IMR-90 (cell line): ENCODE measurements at regions not wholly inside any gene's neighbourhood (a gene's known extent, or its start where the extent isn't known, plus 50 kb on each side); places are given as distances from the start of the nearest gene placed in this dataset.

Experiments used
- ATAC-seq: fragments of 200-7000 bp; cut with Tn5 transposase; 2 replicates; pipeline ENCODE4 v1.9.1; 2020; ENCODE audit warnings: low read depth, mild to moderate bottlenecking, moderate library complexity
- BruUV-seq: library from RNA; stranded (reverse); fragments of 400-500 nt; replicated peaks from 2 replicates; lab custom pipeline; 2021; lab: Mats Ljungman, UMichigan
- CTCF ChIA-PET: fragments of 300-600 bp; formaldehyde crosslinking; extraction: SDS; loops from one replicate; lab custom pipeline; 2021; ENCODE audit warnings: antibody characterized with exemption; lab: Yijun Ruan, JAX
- POLR2A ChIA-PET: fragments of 300-600 bp; sonication (Branson Sonifier 250); formaldehyde crosslinking; loops from one replicate; lab custom pipeline; 2022; ENCODE audit warnings: antibody characterized with exemption; ENCODE audit not compliant: unreplicated experiment; lab: Charles Lee
- DNase-seq: peaks from one replicate; pipeline ENCODE4 v3.0.0; 2013
- H2AFZ ChIP-seq: replicated peaks from 2 replicates; pipeline ENCODE3; 2013; ENCODE audit warnings: low read length, mild to moderate bottlenecking; ENCODE audit not compliant: poor library complexity
- H2AK5ac ChIP-seq: 2 replicates; pipeline ENCODE4 v1.6.1; 2013; ENCODE audit warnings: low read depth, low read length, inconsistent platforms
- H2AK9ac ChIP-seq: replicated peaks from 2 replicates; pipeline ENCODE3; 2013; ENCODE audit warnings: mild to moderate bottlenecking, low read depth, low read length, moderate library complexity; ENCODE audit not compliant: poor library complexity
- H2BK120ac ChIP-seq: 2 replicates; pipeline ENCODE4 v1.6.1; 2013; ENCODE audit warnings: low read depth, low read length, inconsistent platforms
- H2BK15ac ChIP-seq: 3 replicates; pipeline ENCODE4 v1.6.1; 2013; ENCODE audit warnings: low read depth, low read length, inconsistent platforms
- H2BK20ac ChIP-seq: 2 replicates; pipeline ENCODE4 v1.6.1; 2013; ENCODE audit warnings: low read depth, mild to moderate bottlenecking, inconsistent platforms, low read length, moderate library complexity
- H2BK5ac ChIP-seq: 2 replicates; pipeline ENCODE4 v1.6.1; 2013; ENCODE audit warnings: mild to moderate bottlenecking, low read depth, low read length, inconsistent platforms; ENCODE audit not compliant: poor library complexity, severe bottlenecking
- H3K14ac ChIP-seq: replicated peaks from 2 replicates; pipeline ENCODE4 v1.6.1; 2013; ENCODE audit warnings: low read depth, low read length, inconsistent platforms
- H3K18ac ChIP-seq: 2 replicates; pipeline ENCODE4 v1.6.1; 2013; ENCODE audit warnings: low read depth, low read length, control low read depth
- H3K23ac ChIP-seq: 2 replicates; pipeline ENCODE4 v1.6.1; 2013; ENCODE audit warnings: low read depth, low read length, inconsistent platforms
- H3K27ac ChIP-seq: 2 replicates; pipeline ENCODE4 v1.5.1; 2013; ENCODE audit warnings: mild to moderate bottlenecking, control low read depth, low read length; ENCODE audit not compliant: insufficient read depth
- H3K27me3 ChIP-seq: 2 replicates; pipeline ENCODE4 v1.6.1; 2013; ENCODE audit warnings: low read length; ENCODE audit not compliant: control insufficient read depth, insufficient read depth
- H3K36me3 ChIP-seq: 2 replicates; pipeline ENCODE4 v1.6.1; 2013; ENCODE audit warnings: low read length, mixed read lengths; ENCODE audit not compliant: control insufficient read depth, insufficient read depth
- H3K4ac ChIP-seq: 2 replicates; pipeline ENCODE4 v1.6.1; 2013; ENCODE audit warnings: low read depth, low read length, inconsistent platforms
- H3K4me1 ChIP-seq: 2 replicates; pipeline ENCODE4 v1.6.1; 2013; ENCODE audit warnings: low read length, mixed read lengths; ENCODE audit not compliant: control insufficient read depth, insufficient read depth
- H3K4me2 ChIP-seq: 2 replicates; pipeline ENCODE4 v1.6.1; 2013; ENCODE audit warnings: low read depth, mild to moderate bottlenecking, control low read depth, low read length, moderate library complexity
- H3K4me3 ChIP-seq: 2 replicates; pipeline ENCODE4 v1.5.1; 2013; ENCODE audit warnings: low read depth, mild to moderate bottlenecking, control low read depth, low read length, moderate library complexity; ENCODE audit not compliant: insufficient read depth
- H3K56ac ChIP-seq: 2 replicates; pipeline ENCODE4 v1.6.1; 2013; ENCODE audit warnings: low read length, inconsistent platforms; ENCODE audit not compliant: insufficient read depth; ENCODE audit errors: extremely low read depth
- H3K79me1 ChIP-seq, 2 experiments: 2 replicates each; pipeline ENCODE4 v1.6.1; 2013; ENCODE audit warnings: low read length in 2 of 2, inconsistent platforms in 1 of 2, low read depth in 1 of 2
- H3K9ac ChIP-seq: 2 replicates; pipeline ENCODE4 v1.6.1; 2013; ENCODE audit warnings: low read depth, low read length, control low read depth
- H3K9me1 ChIP-seq: 2 replicates; pipeline ENCODE4 v1.6.1; 2013; ENCODE audit warnings: low read length, inconsistent platforms; ENCODE audit not compliant: insufficient read depth
- H3K9me3 ChIP-seq: 2 replicates; pipeline ENCODE4 v1.6.1; 2013; ENCODE audit warnings: low read length; ENCODE audit not compliant: control insufficient read depth, insufficient read depth
- H4K20me1 ChIP-seq: 2 replicates; pipeline ENCODE4 v1.6.1; 2013; ENCODE audit warnings: low read length, inconsistent platforms; ENCODE audit not compliant: insufficient read depth
- H4K5ac ChIP-seq: 2 replicates; pipeline ENCODE4 v1.6.1; 2013; ENCODE audit warnings: mild to moderate bottlenecking, low read depth, low read length, control low read depth
- H4K8ac ChIP-seq, 2 experiments: 2 replicates each; pipeline ENCODE4 v1.6.1; 2013; ENCODE audit warnings: low read depth in 2 of 2, low read length in 2 of 2, control low read depth in 1 of 2, inconsistent platforms in 1 of 2
- H4K91ac ChIP-seq: 2 replicates; pipeline ENCODE4 v1.6.1; 2013; ENCODE audit warnings: low read depth, low read length, inconsistent platforms; ENCODE audit not compliant: insufficient read depth
- CEBPB ChIP-seq: IDR thresholded peaks from 2 replicates; pipeline ENCODE4 v1.6.1; 2012; ENCODE audit warnings: low read depth, low read length, improper control_type of control experiment
- FOS ChIP-seq: fragments of 150-350 bp; IDR thresholded peaks from 2 replicates; pipeline ENCODE4 v1.6.1; 2016; ENCODE audit warnings: low read depth, low read length
- MAZ ChIP-seq: IDR thresholded peaks from 2 replicates; pipeline ENCODE4 v1.6.1; 2012; ENCODE audit warnings: low read depth, mild to moderate bottlenecking, low read length, improper control_type of control experiment, moderate library complexity, borderline replicate concordance
- NFE2L2 ChIP-seq: fragments of 150-350 bp; IDR thresholded peaks from 2 replicates; pipeline ENCODE4 v1.6.1; 2016; ENCODE audit warnings: low read depth, mild to moderate bottlenecking, low read length
- POLR2A ChIP-seq: IDR thresholded peaks from 2 replicates; pipeline ENCODE4 v1.6.1; 2012; ENCODE audit warnings: mild to moderate bottlenecking, low read depth, low read length
- RAD21 ChIP-seq: IDR thresholded peaks from 2 replicates; pipeline ENCODE4 v1.6.1; 2012; ENCODE audit warnings: low read length, improper control_type of control experiment
- RCOR1 ChIP-seq: IDR thresholded peaks from 2 replicates; pipeline ENCODE4 v1.6.1; 2012; ENCODE audit warnings: mild to moderate bottlenecking, low read length, improper control_type of control experiment; ENCODE audit not compliant: insufficient replicate concordance
- RFX5 ChIP-seq: IDR thresholded peaks from 2 replicates; pipeline ENCODE4 v1.8.0; 2012; ENCODE audit warnings: low read depth, mild to moderate bottlenecking, low read length, moderate library complexity
- WGBS, 2 experiments: methylation state at CpG; one replicate each; pipeline versions ENCODE4 v1.1.5 to v1.1.7; 2013; ENCODE audit warnings: missing lambda C conversion rate in 2 of 2; ENCODE audit not compliant: insufficient read length in 1 of 2; ENCODE audit errors: extremely low coverage in 2 of 2; 5-methylcytosine and 5-hydroxymethylcytosine counted together
- dilution Hi-C: fragments of 300-500 bp; cut with HindIII; formaldehyde crosslinking; loops from one replicate; pipeline ENCODE4 v1.14.3; 2018; ENCODE audit warnings: low sequenced_read_pairs; ENCODE audit not compliant: unreplicated experiment
- in situ Hi-C: fragments of 300-500 bp; cut with MboI; formaldehyde crosslinking; loops from 3 replicates; pipeline ENCODE4 v1.14.3; 2019; ENCODE audit warnings: low sequenced_read_pairs, inconsistent platforms, mixed read lengths
- intact Hi-C: fragments of 100-400 bp; cut with micrococcal nuclease; formaldehyde crosslinking; loops from 2 replicates; pipeline ENCODE4 v1.10.0; 2022
- TF ChIP-seq, protein P1 (sequence below): fragments of 150-350 bp; IDR thresholded peaks from 2 replicates; pipeline ENCODE4 v1.6.1; 2016; ENCODE audit warnings: low read depth, mild to moderate bottlenecking, low read length, moderate library complexity, borderline replicate concordance

DNA sequence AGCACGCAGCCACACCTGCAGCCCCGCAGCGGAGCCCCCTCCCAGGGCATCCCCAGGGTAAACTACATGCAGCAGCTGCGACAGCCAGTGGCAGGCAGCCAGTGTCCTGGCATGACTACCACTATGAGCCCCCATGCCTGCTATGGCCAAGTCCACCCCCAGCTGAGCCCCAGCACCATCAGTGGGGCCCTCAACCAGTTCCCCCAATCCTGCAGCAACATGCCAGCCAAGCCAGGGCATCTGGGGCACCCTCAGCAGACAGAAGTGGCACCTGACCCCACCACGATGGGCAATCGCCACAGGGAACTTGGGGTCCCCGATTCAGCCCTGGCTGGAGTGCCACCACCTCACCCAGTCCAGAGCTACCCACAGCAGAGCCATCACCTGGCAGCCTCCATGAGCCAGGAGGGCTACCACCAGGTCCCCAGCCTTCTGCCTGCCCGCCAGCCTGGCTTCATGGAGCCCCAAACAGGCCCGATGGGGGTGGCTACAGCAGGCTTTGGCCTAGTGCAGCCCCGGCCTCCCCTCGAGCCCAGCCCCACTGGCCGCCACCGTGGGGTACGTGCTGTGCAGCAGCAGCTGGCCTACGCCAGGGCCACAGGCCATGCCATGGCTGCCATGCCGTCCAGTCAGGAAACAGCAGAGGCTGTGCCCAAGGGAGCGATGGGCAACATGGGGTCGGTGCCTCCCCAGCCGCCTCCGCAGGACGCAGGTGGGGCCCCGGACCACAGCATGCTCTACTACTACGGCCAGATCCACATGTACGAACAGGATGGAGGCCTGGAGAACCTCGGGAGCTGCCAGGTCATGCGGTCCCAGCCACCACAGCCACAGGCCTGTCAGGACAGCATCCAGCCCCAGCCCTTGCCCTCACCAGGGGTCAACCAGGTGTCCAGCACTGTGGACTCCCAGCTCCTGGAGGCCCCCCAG is 254.1 kb downstream of the GLI2 start (continued):
- TF ChIP-seq RCOR1 = no peak

DNA sequence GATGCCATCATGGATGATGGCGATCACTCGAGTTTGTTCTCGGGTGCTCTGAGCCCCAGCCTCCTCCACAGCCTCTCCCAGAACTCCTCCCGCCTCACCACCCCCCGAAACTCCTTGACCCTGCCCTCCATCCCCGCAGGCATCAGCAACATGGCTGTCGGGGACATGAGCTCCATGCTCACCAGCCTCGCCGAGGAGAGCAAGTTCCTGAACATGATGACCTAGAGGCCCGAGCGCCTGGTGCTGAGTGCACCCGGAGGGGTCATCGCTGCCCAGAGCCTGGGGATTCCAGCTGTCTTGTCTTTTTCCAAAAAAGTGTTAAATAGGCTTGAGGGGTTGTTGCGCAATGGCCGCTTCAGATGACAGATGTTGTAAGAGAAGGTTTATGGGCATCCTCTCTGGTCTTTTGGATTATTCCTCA is 254.8 kb downstream of the GLI2 start:
- Histone ChIP-seq H2AFZ (no peak overlapping the region), H3K4me3 (no peak overlapping the region), H3K56ac (no peak overlapping the region), H2AK9ac (no peak overlapping the region), H2BK5ac (no peak overlapping the region), H3K9me1 (peaks cover 23% of the 10 kb centered on the region), H3K4me2 (no peak overlapping the region), H3K23ac (no peak overlapping the region), H2BK15ac (no peak overlapping the region), H2BK120ac (no peak overlapping the region), H3K18ac (no peak overlapping the region), H3K9me3 (no peaks in the 10 kb centered on the region), H3K27ac (no peak overlapping the region), H3K36me3 (peaks cover 67% of the 10 kb centered on the region), H4K8ac (no peak overlapping the region), H3K79me1 (peaks cover 6 to 27% of the 10 kb centered on the region in 2 experiments), H3K4me1 (0 out of 2 replicates have a peak, but pooled peaks cover 2% of the 10 kb centered on the region), H4K20me1 (peaks cover 5% of the 10 kb centered on the region), H3K4ac (no peak overlapping the region), H4K5ac (no peak overlapping the region), H2AK5ac (no peak overlapping the region), H3K27me3 (no peaks in the 10 kb centered on the region), H4K91ac (no peak overlapping the region), H3K9ac (no peak overlapping the region), H2BK20ac (no peak overlapping the region), H3K14ac (no peak overlapping the region)
- ATAC-seq (no peak), DNase-seq (no peak)
- in situ Hi-C loops = no loop called here
- 100% methylated on average over 2 of the region's 15 CpGs; no CpG with 5 or more reads in 1 of the 2 experiments for WGBS, 2 experiments
- intact Hi-C loops = no loop called here
- TF ChIP-seq MAZ (no peak), POLR2A (no peak), CEBPB (peak; percentile 96), RAD21 (no peak), RFX5 (no peak), RCOR1 (no peak), NFE2L2 (no peak), FOS (no peak)
- TF ChIP-seq, protein P1, sequence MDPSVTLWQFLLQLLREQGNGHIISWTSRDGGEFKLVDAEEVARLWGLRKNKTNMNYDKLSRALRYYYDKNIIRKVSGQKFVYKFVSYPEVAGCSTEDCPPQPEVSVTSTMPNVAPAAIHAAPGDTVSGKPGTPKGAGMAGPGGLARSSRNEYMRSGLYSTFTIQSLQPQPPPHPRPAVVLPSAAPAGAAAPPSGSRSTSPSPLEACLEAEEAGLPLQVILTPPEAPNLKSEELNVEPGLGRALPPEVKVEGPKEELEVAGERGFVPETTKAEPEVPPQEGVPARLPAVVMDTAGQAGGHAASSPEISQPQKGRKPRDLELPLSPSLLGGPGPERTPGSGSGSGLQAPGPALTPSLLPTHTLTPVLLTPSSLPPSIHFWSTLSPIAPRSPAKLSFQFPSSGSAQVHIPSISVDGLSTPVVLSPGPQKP = no peak
- dilution Hi-C loops = no loop called here
- BruUV-seq = no TSS peak
- ChIA-PET POLR2A (no interaction called here), CTCF (no interaction called here)
